ENCODE measurements at regions not wholly inside any gene's neighbourhood (a gene's known extent, or its start where the extent isn't known, plus 50 kb on each side); places are given as distances from the start of the nearest gene placed in this dataset.
A peak's percentile ranks its signal among the peaks of the same experiment; 100 is the strongest.

- intact Hi-C loops (cut with DNase I; ENCODE audit: low total_unique reads) = no loop called here
- TF ChIP-seq POLR2A (IDR thresholded peaks at IDR 0.05) (no peak), CTCF (IDR thresholded peaks at IDR 0.05) (no peak)
- no peaks in the 10 kb centered on the region for H3K27me3 ChIP-seq
- no peaks in the 10 kb centered on the region for H3K9me3 ChIP-seq
- H3K36me3 ChIP-seq = no peaks in the 10 kb centered on the region
- DNase-seq = no peak
- H3K4me3 ChIP-seq = no peak overlapping the region
- no peak overlapping the region for H3K27ac ChIP-seq
- H3K4me1 ChIP-seq = no peaks in the 10 kb centered on the region
Observed at GRCh38 chr6:105982761-105983540, 103.2 kb upstream of the PRDM1 start.

DNA sequence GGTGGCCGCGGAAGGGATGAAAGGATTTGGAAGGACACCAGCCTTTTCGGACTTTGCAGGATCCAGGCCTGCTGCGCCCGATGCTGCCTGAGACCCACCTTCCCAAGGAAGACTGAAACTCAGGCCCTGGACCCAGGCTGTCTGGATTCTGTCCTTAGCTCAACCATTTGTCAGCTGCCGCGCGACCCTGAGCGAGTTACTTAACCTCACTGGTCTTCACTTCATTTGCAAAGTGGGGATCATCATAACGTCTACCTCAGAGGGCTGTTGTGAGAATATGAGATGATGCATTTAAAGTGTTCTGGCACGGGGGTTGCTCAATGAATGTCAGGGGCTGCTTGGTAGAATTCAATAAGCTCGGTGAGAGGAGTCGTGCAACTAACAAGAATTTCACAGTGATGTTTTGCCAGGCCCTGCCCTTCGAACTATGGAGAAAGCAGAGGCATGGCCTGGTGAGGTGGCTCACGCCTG is 104.2 kb upstream of the PRDM1 start:
- intact Hi-C loops (cut with DNase I; ENCODE audit: low total_unique reads) = no loop called here
- no peak for TF ChIP-seq CTCF (IDR thresholded peaks at IDR 0.05)
- no peak for TF ChIP-seq POLR2A (IDR thresholded peaks at IDR 0.05)
- Histone ChIP-seq H3K36me3 (no peaks in the 10 kb centered on the region), H3K27me3 (no peaks in the 10 kb centered on the region), H3K27ac (no peak overlapping the region), H3K4me1 (no peaks in the 10 kb centered on the region), H3K9me3 (no peaks in the 10 kb centered on the region), H3K4me3 (no peak overlapping the region)
- no peak for DNase-seq

DNA sequence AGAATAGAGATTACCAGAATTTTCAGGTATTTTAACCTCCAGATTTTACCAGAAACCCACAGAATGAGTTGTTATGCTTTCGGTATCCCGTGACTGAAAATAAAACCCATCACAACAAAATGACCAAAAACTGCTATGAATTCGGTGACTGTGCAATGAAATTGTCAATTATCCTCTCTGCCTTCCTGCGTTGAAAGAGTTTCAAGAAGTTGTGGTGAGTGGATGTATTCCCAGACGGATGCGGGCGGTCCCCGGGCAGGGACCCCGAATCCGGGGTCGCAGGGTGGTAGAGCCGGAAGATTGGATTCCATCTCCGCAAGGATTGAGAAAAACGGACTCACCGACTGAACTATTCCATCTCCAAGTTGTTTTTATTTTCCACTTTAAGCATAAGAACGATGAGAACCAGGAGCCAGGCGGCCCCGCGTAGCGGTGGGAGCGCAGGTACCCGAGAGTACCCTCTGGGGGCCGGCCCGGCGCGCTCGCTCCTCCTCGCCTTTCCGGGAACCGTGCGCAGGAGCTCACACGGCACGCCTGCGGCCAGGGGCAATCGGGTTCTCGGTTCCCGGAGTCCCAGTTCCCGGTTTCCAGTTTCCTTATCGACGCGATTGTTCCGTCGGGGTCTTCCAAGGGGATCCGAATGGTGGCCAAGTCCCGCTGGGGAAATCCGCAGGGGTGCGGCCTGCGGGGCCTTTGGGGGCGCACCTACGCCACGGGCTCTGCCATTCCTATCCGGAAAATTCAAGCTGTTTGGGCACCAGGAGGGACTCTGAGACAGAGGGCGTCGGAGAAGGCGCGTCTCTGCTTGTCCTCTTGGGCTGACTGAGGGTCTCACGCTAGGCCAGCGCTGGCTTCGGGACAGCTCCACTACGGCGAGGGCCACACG is 104.9 kb upstream of the PRDM1 start:
- Histone ChIP-seq H3K9me3 (no peaks in the 10 kb centered on the region), H3K4me3 (peak overlapping the region in 1 of 2 donors; percentile 15), H3K4me1 (no peaks in the 10 kb centered on the region), H3K36me3 (no peaks in the 10 kb centered on the region), H3K27ac (no peak overlapping the region), H3K27me3 (no peaks in the 10 kb centered on the region)
- intact Hi-C loops (cut with DNase I; ENCODE audit: low total_unique reads) = no loop called here
- DNase-seq = no peak
- no peak for TF ChIP-seq CTCF (IDR thresholded peaks at IDR 0.05)
- TF ChIP-seq POLR2A (IDR thresholded peaks at IDR 0.05) = no peak

DNA sequence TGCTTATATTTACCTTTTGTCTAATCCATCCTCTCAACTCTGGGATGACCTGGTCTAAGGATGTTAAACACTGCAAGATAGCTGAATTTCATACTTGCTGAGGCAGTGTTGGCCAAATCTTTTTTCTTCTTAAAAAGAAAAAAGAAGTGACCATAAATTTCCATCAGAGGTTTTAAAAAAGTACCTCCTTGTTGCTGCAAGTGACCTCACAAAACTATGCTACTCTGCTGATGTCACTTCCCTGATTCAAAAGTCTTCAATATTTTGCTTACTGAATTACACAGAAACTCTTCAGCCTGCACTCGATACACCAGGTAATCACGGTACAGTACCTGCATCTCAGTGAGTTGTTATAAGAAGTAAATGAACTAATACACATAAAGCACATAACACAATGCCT is 107.2 kb upstream of the PRDM1 start:
- no peak overlapping the region for H3K27ac ChIP-seq
- DNase-seq = no peak
- no peaks in the 10 kb centered on the region for H3K9me3 ChIP-seq
- H3K4me3 ChIP-seq = no peak overlapping the region
- no peaks in the 10 kb centered on the region for H3K4me1 ChIP-seq
- H3K36me3 ChIP-seq = no peaks in the 10 kb centered on the region
- no peak for TF ChIP-seq POLR2A (IDR thresholded peaks at IDR 0.05)
- no peaks in the 10 kb centered on the region for H3K27me3 ChIP-seq
- intact Hi-C loops (cut with DNase I; ENCODE audit: low total_unique reads) = no loop called here

GRCh38 chr6:105977934-105978504 is 108.1 kb upstream of the PRDM1 start:
- no peaks in the 10 kb centered on the region for H3K4me1 ChIP-seq
- no peaks in the 10 kb centered on the region for H3K27me3 ChIP-seq
- DNase-seq = no peak
- H3K36me3 ChIP-seq = no peaks in the 10 kb centered on the region
- H3K4me3 ChIP-seq = no peak overlapping the region
- intact Hi-C loops (cut with DNase I; ENCODE audit: low total_unique reads) = no loop called here
- H3K9me3 ChIP-seq = no peaks in the 10 kb centered on the region
- no peak overlapping the region for H3K27ac ChIP-seq
- no peak for TF ChIP-seq CTCF (IDR thresholded peaks at IDR 0.05)
- no peak for TF ChIP-seq POLR2A (IDR thresholded peaks at IDR 0.05)
